T-cell (primary cell): ENCODE measurements at regions not wholly inside any gene's neighbourhood (a gene's known extent, or its start where the extent isn't known, plus 50 kb on each side); places are given as distances from the start of the nearest gene placed in this dataset.

ENCODE experiments used
- ATAC-seq, 4 experiments: fragments of 200-7000 bp in 3 of 4; fragments of 150-1000 bp in 1 of 4; cut with Tn5 transposase; replicated peaks in 1 of 4; 1 replicate in 3 of 4; 2 replicates in 1 of 4; pipeline ENCODE4 v1.10.0; 2021; ENCODE audit warnings: moderate library complexity in 3 of 4, mild to moderate bottlenecking in 2 of 4, moderate number of reproducible peaks in 1 of 4
- CTCF ChIA-PET, 2 donors: fragments of 300-600 bp; sonication (Branson Sonifier 250); formaldehyde crosslinking; loops; one replicate each; lab custom pipeline; 2022; ENCODE audit warnings: antibody characterized with exemption in 2 of 2; lab: Charles Lee
- POLR2A ChIA-PET, 2 donors: fragments of 300-600 bp; sonication (Branson Sonifier 250); formaldehyde crosslinking; loops; one replicate each; lab custom pipeline; 2022; ENCODE audit warnings: antibody characterized with exemption in 2 of 2; lab: Charles Lee
- DNase-seq, 35 experiments: peaks; one replicate each; pipeline versions ENCODE4 v3.0.0 to v3.0.0-alpha.2; 2013 to 2023
- H3K27ac ChIP-seq: one replicate; pipeline ENCODE4 v1.5.1; 2013; ENCODE audit warnings: low read length
- H3K27me3 ChIP-seq, 2 experiments: replicated peaks in 1 of 2; 1 replicate in 1 of 2; 2 replicates in 1 of 2; pipeline versions ENCODE4 v1.6.1 to v1.7.0; 2013; ENCODE audit warnings: low read length in 1 of 2, mixed read lengths in 1 of 2; ENCODE audit not compliant: control insufficient read depth in 2 of 2, insufficient read depth in 2 of 2; ENCODE audit errors: extremely low read depth in 1 of 2
- H3K36me3 ChIP-seq, 2 donors: 1 replicate in 1 of 2; 2 replicates in 1 of 2; pipeline versions ENCODE4 v1.6.1 to v1.7.0; 2013; ENCODE audit warnings: low read length in 1 of 2; ENCODE audit not compliant: control insufficient read depth in 2 of 2, insufficient read depth in 1 of 2; ENCODE audit errors: extremely low read depth in 1 of 2
- H3K4me1 ChIP-seq, 2 experiments: 1 replicate in 1 of 2; 2 replicates in 1 of 2; pipeline versions ENCODE4 v1.6.1 to v1.7.0; 2013; ENCODE audit warnings: low read length in 2 of 2, mixed read lengths in 1 of 2; ENCODE audit not compliant: insufficient read depth in 2 of 2, control insufficient read depth in 1 of 2; ENCODE audit errors: extremely low read depth in 1 of 2
- H3K4me3 ChIP-seq, 2 donors: 1 replicate in 1 of 2; 2 replicates in 1 of 2; pipeline versions ENCODE4 v1.5.1 to v1.7.0; 2013; ENCODE audit warnings: mild to moderate bottlenecking in 2 of 2, low read length in 1 of 2, moderate library complexity in 1 of 2; ENCODE audit not compliant: control insufficient read depth in 1 of 2; ENCODE audit errors: extremely low read depth in 1 of 2
- H3K9me3 ChIP-seq: 2 replicates; pipeline ENCODE4 v1.7.0; 2013
- H3K27ac Mint-ChIP-seq, 2 donors: one replicate each; pipeline ENCODE4 v1.8.0; 2020 to 2021; ENCODE audit warnings: mild to moderate bottlenecking in 2 of 2, mixed read lengths in 2 of 2
- H3K27me3 Mint-ChIP-seq, 2 donors: one replicate each; pipeline ENCODE4 v1.8.0; 2021 to 2022; ENCODE audit warnings: mixed read lengths in 2 of 2
- H3K36me3 Mint-ChIP-seq: one replicate; pipeline ENCODE4 v1.8.0; 2021; ENCODE audit warnings: mixed read lengths
- H3K4me1 Mint-ChIP-seq, 3 donors: one replicate each; pipeline ENCODE4 v1.8.0; 2020 to 2022; ENCODE audit warnings: mixed read lengths in 3 of 3, mild to moderate bottlenecking in 1 of 3
- H3K4me3 Mint-ChIP-seq, 3 donors: one replicate each; pipeline ENCODE4 v1.8.0; 2020 to 2022; ENCODE audit warnings: mild to moderate bottlenecking in 3 of 3, mixed read lengths in 3 of 3, moderate library complexity in 3 of 3
- H3K9me3 Mint-ChIP-seq, 3 donors: one replicate each; pipeline ENCODE4 v1.8.0; 2020 to 2022; ENCODE audit warnings: mixed read lengths in 3 of 3
- WGBS: methylation state at CpG from one replicate; pipeline ENCODE4 v1.1.5; 2013; ENCODE audit warnings: missing lambda C conversion rate; ENCODE audit not compliant: insufficient coverage; 5-methylcytosine and 5-hydroxymethylcytosine counted together

- Mint-ChIP-seq H3K36me3 (no peaks in the 10 kb centered on the region), H3K9me3 (peaks cover 0 to 9% (median 3%) of the 10 kb centered on the region in 3 donors), H3K27ac (no peak overlapping the region), H3K4me3 (no peak overlapping the region), H3K27me3 (no peaks in the 10 kb centered on the region), H3K4me1 (no peaks in the 10 kb centered on the region)
- no peak overlapping the region for H3K4me3 ChIP-seq
- no peak overlapping the region for H3K27ac ChIP-seq
- ChIA-PET CTCF (no interaction called here), POLR2A (no interaction called here)
- DNase-seq (no peak), ATAC-seq (no peak)
- no peaks in the 10 kb centered on the region for H3K9me3 ChIP-seq
- H3K36me3 ChIP-seq, result no peaks in the 10 kb centered on the region
- no peaks in the 10 kb centered on the region for H3K27me3 ChIP-seq
- no peaks in the 10 kb centered on the region for H3K4me1 ChIP-seq
- WGBS, result 76% methylated on average over 4 of the region's 4 CpGs
These were observed 99.1 kb upstream of the SEMA6D start for GRCh38 chr15:47618241-47618640.

GRCh38 chr15:47620960-47621681, 96.2 kb upstream of the SEMA6D start:
- POLR2A ChIA-PET, result interaction anchor here in 1 of 2 donors (0.6 kb wide), 1 partner anchor 219 kb away, joined by 4 read pairs; no protein-coding TSS in a partner anchor
- Mint-ChIP-seq H3K36me3 (no peaks in the 10 kb centered on the region), H3K27ac (no peak overlapping the region), H3K9me3 (peaks cover 0 to 4% (median 3%) of the 10 kb centered on the region in 3 donors), H3K4me3 (no peak overlapping the region), H3K4me1 (no peaks in the 10 kb centered on the region), H3K27me3 (peaks cover 0 to 4% of the 10 kb centered on the region in 2 donors)
- CTCF ChIA-PET, result interaction anchor here in 1 of 2 donors (0.7 kb wide), 1 partner anchor 11 kb away, joined by 4 read pairs; no protein-coding TSS in a partner anchor
- ATAC-seq (no peak), DNase-seq (no peak)
- Histone ChIP-seq H3K4me1 (no peaks in the 10 kb centered on the region), H3K27me3 (no peaks in the 10 kb centered on the region), H3K27ac (no peak overlapping the region), H3K9me3 (no peaks in the 10 kb centered on the region), H3K4me3 (no peak overlapping the region), H3K36me3 (no peaks in the 10 kb centered on the region)
- 80% methylated on average over 4 of the region's 7 CpGs for WGBS

- H3K9me3 Mint-ChIP-seq, result peaks cover 0 to 3% (median under 1%) of the 10 kb centered on the region in 3 donors
- 64% methylated on average over 2 of the region's 2 CpGs for WGBS
These were observed 95.2 kb upstream of the SEMA6D start for GRCh38 chr15:47622055-47622454.

GRCh38 chr15:47624503-47624902, 92.8 kb upstream of the SEMA6D start:
- no peak overlapping the region for H3K4me3 Mint-ChIP-seq
- DNase-seq (no peak), ATAC-seq (no peak)
- H3K36me3 ChIP-seq, result no peaks in the 10 kb centered on the region
- no peaks in the 10 kb centered on the region for H3K9me3 ChIP-seq
- no peak overlapping the region for H3K4me3 ChIP-seq
- ChIA-PET CTCF (no interaction called here), POLR2A (no interaction called here)
- no peaks in the 10 kb centered on the region for H3K4me1 Mint-ChIP-seq
- no peaks in the 10 kb centered on the region for H3K27me3 ChIP-seq
- no peaks in the 10 kb centered on the region for H3K4me1 ChIP-seq
- H3K9me3 Mint-ChIP-seq, result peaks cover 0 to 3% (median 0%) of the 10 kb centered on the region in 3 donors
- H3K27me3 Mint-ChIP-seq, result peaks cover 0 to 4% of the 10 kb centered on the region in 2 donors
- H3K27ac ChIP-seq, result no peak overlapping the region
- no peak overlapping the region for H3K27ac Mint-ChIP-seq
- no peaks in the 10 kb centered on the region for H3K36me3 Mint-ChIP-seq

More at GRCh38 chr15:47622055-47622454, 95.2 kb upstream of the SEMA6D start:
- H3K36me3 ChIP-seq, result no peaks in the 10 kb centered on the region
- H3K27me3 ChIP-seq, result no peaks in the 10 kb centered on the region
- no peak overlapping the region for H3K4me3 ChIP-seq
- ATAC-seq, result no peak
- H3K9me3 ChIP-seq, result no peaks in the 10 kb centered on the region
- H3K27me3 Mint-ChIP-seq, result peaks cover 0 to 4% of the 10 kb centered on the region in 2 donors
- ChIA-PET POLR2A (no interaction called here), CTCF (interaction anchor here in 1 of 2 donors (0.7 kb wide), 1 partner anchor 12 kb away, joined by 4 read pairs; no protein-coding TSS in a partner anchor)
- no peak overlapping the region for H3K27ac Mint-ChIP-seq
- H3K4me1 Mint-ChIP-seq, result no peaks in the 10 kb centered on the region
- H3K36me3 Mint-ChIP-seq, result no peaks in the 10 kb centered on the region
- no peaks in the 10 kb centered on the region for H3K4me1 ChIP-seq
- no peak overlapping the region for H3K4me3 Mint-ChIP-seq
- H3K27ac ChIP-seq, result no peak overlapping the region
- DNase-seq, result no peak

GRCh38 chr15:47639042-47639441, 78.3 kb upstream of the SEMA6D start:
- H3K36me3 Mint-ChIP-seq, result no peaks in the 10 kb centered on the region
- no peak overlapping the region for H3K27ac Mint-ChIP-seq
- H3K9me3 ChIP-seq, result no peaks in the 10 kb centered on the region
- ATAC-seq, result no peak
- no peaks in the 10 kb centered on the region for H3K27me3 ChIP-seq
- H3K4me3 ChIP-seq, result no peak overlapping the region
- H3K4me1 Mint-ChIP-seq, result no peaks in the 10 kb centered on the region
- no peaks in the 10 kb centered on the region for H3K4me1 ChIP-seq
- H3K27ac ChIP-seq, result no peak overlapping the region
- peaks cover 2 to 4% of the 10 kb centered on the region in 2 donors for H3K27me3 Mint-ChIP-seq
- DNase-seq, result no peak
- 100% methylated on average over 1 of the region's 1 CpG for WGBS
- POLR2A ChIA-PET, result no interaction called here
- CTCF ChIA-PET, result no interaction called here
- no peak overlapping the region for H3K4me3 Mint-ChIP-seq
- no peaks in the 10 kb centered on the region for H3K36me3 ChIP-seq
- no peaks in the 10 kb centered on the region for H3K9me3 Mint-ChIP-seq

GRCh38 chr15:47640079-47640478, 77.2 kb upstream of the SEMA6D start:
- H3K36me3 ChIP-seq, result no peaks in the 10 kb centered on the region
- ChIA-PET CTCF (no interaction called here), POLR2A (no interaction called here)
- 83% methylated on average over 5 of the region's 5 CpGs for WGBS
- H3K9me3 Mint-ChIP-seq, result no peaks in the 10 kb centered on the region
- H3K27ac Mint-ChIP-seq, result no peak overlapping the region
- DNase-seq (no peak), ATAC-seq (no peak)
- peaks cover 2 to 4% of the 10 kb centered on the region in 2 donors for H3K27me3 Mint-ChIP-seq
- no peak overlapping the region for H3K27ac ChIP-seq
- no peaks in the 10 kb centered on the region for H3K27me3 ChIP-seq
- no peaks in the 10 kb centered on the region for H3K36me3 Mint-ChIP-seq
- H3K9me3 ChIP-seq, result no peaks in the 10 kb centered on the region
- H3K4me3 ChIP-seq, result no peak overlapping the region
- no peaks in the 10 kb centered on the region for H3K4me1 Mint-ChIP-seq
- H3K4me3 Mint-ChIP-seq, result no peak overlapping the region
- no peaks in the 10 kb centered on the region for H3K4me1 ChIP-seq
